ENCODE measurements at regions not wholly inside any gene's neighbourhood (a gene's known extent, or its start where the extent isn't known, plus 50 kb on each side); places are given as distances from the start of the nearest gene placed in this dataset.

GRCh38 chr12:29921307-29921706, 137.6 kb upstream of the TMTC1 start:
- Histone ChIP-seq H3K4me3 (ENCODE audit: low read length in 3 of 3) (no peak overlapping the region), H3K27me3 (ENCODE audit: control insufficient read depth in 3 of 3, insufficient read depth in 3 of 3, low read length in 3 of 3) (no peaks in the 10 kb centered on the region), H3K36me3 (ENCODE audit: control insufficient read depth in 3 of 3, insufficient read depth in 3 of 3, low read length in 3 of 3) (no peaks in the 10 kb centered on the region), H3K9ac (ENCODE audit: low read depth in 1 of 3, low read length in 3 of 3) (no peak overlapping the region), H3K27ac (ENCODE audit: low read depth, low read length) (no peak overlapping the region), H3K9me3 (ENCODE audit: control insufficient read depth in 3 of 3, low read length in 3 of 3) (no peaks in the 10 kb centered on the region), H3K4me1 (ENCODE audit: control insufficient read depth in 3 of 3, insufficient read depth in 3 of 3, low read length in 3 of 3) (no peaks in the 10 kb centered on the region)

- Histone ChIP-seq H3K4me1 (ENCODE audit: control insufficient read depth in 3 of 3, insufficient read depth in 3 of 3, low read length in 3 of 3) (no peaks in the 10 kb centered on the region), H3K9me3 (ENCODE audit: control insufficient read depth in 3 of 3, low read length in 3 of 3) (no peaks in the 10 kb centered on the region), H3K9ac (ENCODE audit: low read depth in 1 of 3, low read length in 3 of 3) (no peak overlapping the region), H3K27ac (ENCODE audit: low read depth, low read length) (no peak overlapping the region), H3K27me3 (ENCODE audit: control insufficient read depth in 3 of 3, insufficient read depth in 3 of 3, low read length in 3 of 3) (no peaks in the 10 kb centered on the region), H3K36me3 (ENCODE audit: control insufficient read depth in 3 of 3, insufficient read depth in 3 of 3, low read length in 3 of 3) (no peaks in the 10 kb centered on the region), H3K4me3 (ENCODE audit: low read length in 3 of 3) (no peak overlapping the region)
These were observed 124.4 kb upstream of the TMTC1 start for GRCh38 chr12:29908157-29908556.

- no peaks in the 10 kb centered on the region for H3K36me3 ChIP-seq (ENCODE audit: control insufficient read depth in 3 of 3, insufficient read depth in 3 of 3, low read length in 3 of 3)
- H3K27ac ChIP-seq (ENCODE audit: low read depth, low read length): no peak overlapping the region
- H3K9ac ChIP-seq (ENCODE audit: low read depth in 1 of 3, low read length in 3 of 3): no peak overlapping the region
- H3K27me3 ChIP-seq (ENCODE audit: control insufficient read depth in 3 of 3, insufficient read depth in 3 of 3, low read length in 3 of 3): no peaks in the 10 kb centered on the region
- no peaks in the 10 kb centered on the region for H3K9me3 ChIP-seq (ENCODE audit: control insufficient read depth in 3 of 3, low read length in 3 of 3)
- H3K4me3 ChIP-seq (ENCODE audit: low read length in 3 of 3): no peak overlapping the region
- H3K4me1 ChIP-seq (ENCODE audit: control insufficient read depth in 3 of 3, insufficient read depth in 3 of 3, low read length in 3 of 3): no peaks in the 10 kb centered on the region
These were observed 123.7 kb upstream of the TMTC1 start for GRCh38 chr12:29907461-29907860.

- H3K9ac ChIP-seq (ENCODE audit: low read depth in 1 of 3, low read length in 3 of 3): no peak overlapping the region
- H3K27me3 ChIP-seq (ENCODE audit: control insufficient read depth in 3 of 3, insufficient read depth in 3 of 3, low read length in 3 of 3): no peaks in the 10 kb centered on the region
- H3K4me3 ChIP-seq (ENCODE audit: low read length in 3 of 3): no peak overlapping the region
- no peaks in the 10 kb centered on the region for H3K9me3 ChIP-seq (ENCODE audit: control insufficient read depth in 3 of 3, low read length in 3 of 3)
- H3K4me1 ChIP-seq (ENCODE audit: control insufficient read depth in 3 of 3, insufficient read depth in 3 of 3, low read length in 3 of 3): no peaks in the 10 kb centered on the region
- no peaks in the 10 kb centered on the region for H3K36me3 ChIP-seq (ENCODE audit: control insufficient read depth in 3 of 3, insufficient read depth in 3 of 3, low read length in 3 of 3)
- H3K27ac ChIP-seq (ENCODE audit: low read depth, low read length): no peak overlapping the region
These were observed 118.3 kb upstream of the TMTC1 start for GRCh38 chr12:29902043-29902442.

- H3K9ac ChIP-seq (ENCODE audit: low read depth in 1 of 3, low read length in 3 of 3): no peak overlapping the region
- no peaks in the 10 kb centered on the region for H3K36me3 ChIP-seq (ENCODE audit: control insufficient read depth in 3 of 3, insufficient read depth in 3 of 3, low read length in 3 of 3)
- no peak overlapping the region for H3K4me3 ChIP-seq (ENCODE audit: low read length in 3 of 3)
- no peaks in the 10 kb centered on the region for H3K9me3 ChIP-seq (ENCODE audit: control insufficient read depth in 3 of 3, low read length in 3 of 3)
- H3K27ac ChIP-seq (ENCODE audit: low read depth, low read length): no peak overlapping the region
- no peaks in the 10 kb centered on the region for H3K27me3 ChIP-seq (ENCODE audit: control insufficient read depth in 3 of 3, insufficient read depth in 3 of 3, low read length in 3 of 3)
- H3K4me1 ChIP-seq (ENCODE audit: control insufficient read depth in 3 of 3, insufficient read depth in 3 of 3, low read length in 3 of 3): no peaks in the 10 kb centered on the region
These were observed 117.8 kb upstream of the TMTC1 start for GRCh38 chr12:29901585-29901984.

GRCh38 chr12:29899212-29899931, 115.6 kb upstream of the TMTC1 start:
- peaks cover 0 to 4% (median 0%) of the 10 kb centered on the region in 3 donors for H3K27me3 ChIP-seq (ENCODE audit: control insufficient read depth in 3 of 3, insufficient read depth in 3 of 3, low read length in 3 of 3)

GRCh38 chr12:29895966-29896365, 112.2 kb upstream of the TMTC1 start:
- Histone ChIP-seq H3K4me3 (ENCODE audit: low read length in 3 of 3) (no peak overlapping the region), H3K27me3 (ENCODE audit: control insufficient read depth in 3 of 3, insufficient read depth in 3 of 3, low read length in 3 of 3) (peaks cover 0 to 4% (median 0%) of the 10 kb centered on the region in 3 donors), H3K9ac (ENCODE audit: low read depth in 1 of 3, low read length in 3 of 3) (no peak overlapping the region), H3K4me1 (ENCODE audit: control insufficient read depth in 3 of 3, insufficient read depth in 3 of 3, low read length in 3 of 3) (no peaks in the 10 kb centered on the region), H3K27ac (ENCODE audit: low read depth, low read length) (no peak overlapping the region), H3K9me3 (ENCODE audit: control insufficient read depth in 3 of 3, low read length in 3 of 3) (no peaks in the 10 kb centered on the region), H3K36me3 (ENCODE audit: control insufficient read depth in 3 of 3, insufficient read depth in 3 of 3, low read length in 3 of 3) (no peaks in the 10 kb centered on the region)

More at GRCh38 chr12:29899212-29899931, 115.6 kb upstream of the TMTC1 start:
- Histone ChIP-seq H3K36me3 (ENCODE audit: control insufficient read depth in 3 of 3, insufficient read depth in 3 of 3, low read length in 3 of 3) (no peaks in the 10 kb centered on the region), H3K4me1 (ENCODE audit: control insufficient read depth in 3 of 3, insufficient read depth in 3 of 3, low read length in 3 of 3) (no peaks in the 10 kb centered on the region), H3K9ac (ENCODE audit: low read depth in 1 of 3, low read length in 3 of 3) (no peak overlapping the region), H3K9me3 (ENCODE audit: control insufficient read depth in 3 of 3, low read length in 3 of 3) (no peaks in the 10 kb centered on the region), H3K4me3 (ENCODE audit: low read length in 3 of 3) (no peak overlapping the region), H3K27ac (ENCODE audit: low read depth, low read length) (no peak overlapping the region)

DNA sequence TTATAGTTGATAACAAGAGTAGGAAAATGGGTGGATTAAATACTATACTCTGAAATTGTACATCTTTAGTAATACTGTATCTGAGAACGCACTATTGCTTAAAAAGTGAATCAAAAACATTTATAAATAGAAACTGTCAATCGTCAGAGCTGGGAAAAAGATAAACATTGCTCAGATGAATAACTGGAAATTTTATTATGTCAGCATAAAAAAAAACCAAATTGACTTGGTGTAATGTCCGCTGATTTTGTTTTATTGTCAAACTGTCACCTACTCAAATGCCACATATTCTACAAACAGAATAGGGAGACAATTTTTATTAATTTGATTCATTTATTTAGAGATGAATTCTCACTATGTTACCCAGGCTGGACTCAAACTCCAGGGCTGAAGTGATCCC, 109.3 kb upstream of the TMTC1 start:
- H3K4me3 ChIP-seq (ENCODE audit: low read length in 3 of 3): no peak overlapping the region
- H3K9ac ChIP-seq (ENCODE audit: low read depth in 1 of 3, low read length in 3 of 3): no peak overlapping the region
- no peaks in the 10 kb centered on the region for H3K9me3 ChIP-seq (ENCODE audit: control insufficient read depth in 3 of 3, low read length in 3 of 3)
- peaks cover 0 to 4% (median 0%) of the 10 kb centered on the region in 3 donors for H3K27me3 ChIP-seq (ENCODE audit: control insufficient read depth in 3 of 3, insufficient read depth in 3 of 3, low read length in 3 of 3)
- H3K4me1 ChIP-seq (ENCODE audit: control insufficient read depth in 3 of 3, insufficient read depth in 3 of 3, low read length in 3 of 3): no peaks in the 10 kb centered on the region
- H3K27ac ChIP-seq (ENCODE audit: low read depth, low read length): no peak overlapping the region
- H3K36me3 ChIP-seq (ENCODE audit: control insufficient read depth in 3 of 3, insufficient read depth in 3 of 3, low read length in 3 of 3): no peaks in the 10 kb centered on the region

DNA sequence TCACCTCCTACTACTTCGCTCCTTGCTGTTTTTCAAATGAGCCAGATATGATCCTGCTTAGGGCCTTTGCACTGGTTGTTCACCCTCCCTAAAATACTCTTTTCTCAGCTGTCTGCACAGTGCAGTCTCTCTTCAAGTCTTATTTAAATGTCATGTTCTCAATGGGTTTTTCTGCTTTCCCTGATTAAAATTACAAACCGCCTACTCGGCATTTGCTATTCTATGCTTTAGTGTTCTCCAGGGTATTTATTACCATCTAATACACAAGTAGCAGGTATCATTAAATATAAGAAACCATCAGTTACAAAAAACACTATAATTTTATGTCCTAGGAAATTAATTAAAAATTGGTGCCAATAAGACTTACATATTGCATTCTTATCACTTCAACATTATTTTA, 108.0 kb upstream of the TMTC1 start:
- Histone ChIP-seq H3K27me3 (ENCODE audit: control insufficient read depth in 3 of 3, insufficient read depth in 3 of 3, low read length in 3 of 3) (peaks cover 0 to 4% (median 0%) of the 10 kb centered on the region in 3 donors), H3K36me3 (ENCODE audit: control insufficient read depth in 3 of 3, insufficient read depth in 3 of 3, low read length in 3 of 3) (no peaks in the 10 kb centered on the region), H3K4me1 (ENCODE audit: control insufficient read depth in 3 of 3, insufficient read depth in 3 of 3, low read length in 3 of 3) (no peaks in the 10 kb centered on the region), H3K27ac (ENCODE audit: low read depth, low read length) (no peak overlapping the region), H3K9ac (ENCODE audit: low read depth in 1 of 3, low read length in 3 of 3) (no peak overlapping the region), H3K9me3 (ENCODE audit: control insufficient read depth in 3 of 3, low read length in 3 of 3) (no peaks in the 10 kb centered on the region), H3K4me3 (ENCODE audit: low read length in 3 of 3) (no peak overlapping the region)

DNA sequence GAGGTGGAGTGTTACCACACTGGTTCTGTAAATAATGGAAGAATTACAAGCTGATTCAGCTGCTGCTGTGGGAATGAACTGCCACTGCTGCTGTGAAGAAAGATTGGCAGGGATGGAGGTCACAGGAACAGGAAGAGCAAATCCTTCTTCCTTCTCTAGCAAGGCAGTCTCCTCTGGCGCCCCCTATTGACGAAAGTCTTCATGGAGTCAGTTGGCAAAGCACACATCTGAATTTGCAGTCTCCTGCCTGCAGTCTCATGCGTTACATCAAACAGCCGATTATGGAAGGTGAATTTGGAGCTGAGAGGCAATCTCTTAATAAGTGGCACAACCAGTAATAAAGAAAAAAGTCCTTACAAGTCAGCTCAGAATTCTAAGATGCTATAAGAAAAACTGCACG, 106.0 kb upstream of the TMTC1 start:
- Histone ChIP-seq H3K36me3 (ENCODE audit: control insufficient read depth in 3 of 3, insufficient read depth in 3 of 3, low read length in 3 of 3) (no peaks in the 10 kb centered on the region), H3K27ac (ENCODE audit: low read depth, low read length) (no peak overlapping the region), H3K9me3 (ENCODE audit: control insufficient read depth in 3 of 3, low read length in 3 of 3) (no peaks in the 10 kb centered on the region), H3K4me1 (ENCODE audit: control insufficient read depth in 3 of 3, insufficient read depth in 3 of 3, low read length in 3 of 3) (no peaks in the 10 kb centered on the region), H3K4me3 (ENCODE audit: low read length in 3 of 3) (no peak overlapping the region), H3K27me3 (ENCODE audit: control insufficient read depth in 3 of 3, insufficient read depth in 3 of 3, low read length in 3 of 3) (no peaks in the 10 kb centered on the region), H3K9ac (ENCODE audit: low read depth in 1 of 3, low read length in 3 of 3) (no peak overlapping the region)

All from skeletal muscle tissue (tissue), 3 donors.